GM23338 (cell line): ENCODE measurements at regions not wholly inside any gene's neighbourhood (a gene's known extent, or its start where the extent isn't known, plus 50 kb on each side); places are given as distances from the start of the nearest gene placed in this dataset.

Experiments
- ATAC-seq: fragments of 200-7000 bp; cut with Tn5 transposase; 3 replicates; pipeline ENCODE4 v1.9.1; 2020
- DNase-seq: peaks from one replicate; pipeline ENCODE4 v3.0.0-alpha.2; 2015; ENCODE audit warnings: low spot score
- H2AFZ ChIP-seq: fragments of 200-600 bp; sonication (generic); 2 replicates; pipeline ENCODE4 v1.8.0; 2016; ENCODE audit warnings: antibody characterized with exemption, mild to moderate bottlenecking, moderate library complexity
- H3F3A ChIP-seq: fragments of 200-600 bp; sonication (generic); replicated peaks from 2 replicates; pipeline ENCODE4 v1.8.0; 2017; ENCODE audit warnings: antibody characterized with exemption, mixed run types, low read depth
- H3K27ac ChIP-seq: fragments of 200-600 bp; sonication (generic); 2 replicates; pipeline ENCODE4 v1.6.1; 2016; ENCODE audit warnings: low read depth
- H3K27me3 ChIP-seq: fragments of 200-600 bp; sonication (generic); 2 replicates; pipeline ENCODE4 v1.8.0; 2016; ENCODE audit warnings: mild to moderate bottlenecking, mixed run types, moderate library complexity; ENCODE audit not compliant: insufficient read depth
- H3K36me3 ChIP-seq: fragments of 200-600 bp; sonication (generic); 2 replicates; pipeline ENCODE4 v1.8.0; 2016; ENCODE audit warnings: mild to moderate bottlenecking; ENCODE audit not compliant: insufficient read depth
- H3K4me1 ChIP-seq: fragments of 200-600 bp; sonication (generic); 2 replicates; pipeline ENCODE4 v1.8.0; 2016; ENCODE audit warnings: mild to moderate bottlenecking, moderate library complexity; ENCODE audit not compliant: insufficient read depth
- H3K4me2 ChIP-seq: fragments of 200-600 bp; sonication (generic); 2 replicates; pipeline ENCODE4 v1.7.1; 2017; ENCODE audit warnings: mixed run types
- H3K4me3 ChIP-seq: fragments of 200-600 bp; sonication (generic); 2 replicates; pipeline ENCODE4 v1.6.1; 2016; ENCODE audit warnings: mixed run types
- H3K79me2 ChIP-seq: fragments of 200-600 bp; sonication (generic); replicated peaks from 2 replicates; pipeline ENCODE4 v1.8.0; 2017; ENCODE audit warnings: mild to moderate bottlenecking; ENCODE audit not compliant: insufficient read depth
- H3K9me2 ChIP-seq: fragments of 200-600 bp; sonication (generic); 2 replicates; pipeline ENCODE4 v1.8.0; 2017; ENCODE audit not compliant: insufficient read depth
- H4K20me1 ChIP-seq: fragments of 200-600 bp; sonication (generic); replicated peaks from 2 replicates; pipeline ENCODE4 v1.8.0; 2017; ENCODE audit warnings: mild to moderate bottlenecking; ENCODE audit not compliant: insufficient read depth
- H3K27ac Mint-ChIP-seq: 2 replicates; pipeline ENCODE4 v1.8.0; 2020; ENCODE audit warnings: inconsistent platforms, mild to moderate bottlenecking, moderate library complexity, mixed read lengths
- H3K27me3 Mint-ChIP-seq: 3 replicates; pipeline ENCODE4 v1.8.0; 2022; ENCODE audit warnings: low read depth, mild to moderate bottlenecking, moderate library complexity, mixed read lengths, inconsistent platforms; ENCODE audit not compliant: insufficient read depth, poor library complexity
- H3K36me3 Mint-ChIP-seq: 3 replicates; pipeline ENCODE4 v1.8.0; 2021; ENCODE audit warnings: low read depth, mild to moderate bottlenecking, inconsistent platforms, moderate library complexity, mixed read lengths
- H3K4me1 Mint-ChIP-seq: 3 replicates; pipeline ENCODE4 v1.8.0; 2020; ENCODE audit warnings: mild to moderate bottlenecking, inconsistent platforms, mixed read lengths
- H3K4me3 Mint-ChIP-seq: 3 replicates; pipeline ENCODE4 v1.8.0; 2021; ENCODE audit warnings: moderate library complexity, mild to moderate bottlenecking, inconsistent platforms, mixed read lengths
- H3K9me3 Mint-ChIP-seq: 3 replicates; pipeline ENCODE4 v1.8.0; 2020; ENCODE audit warnings: moderate library complexity, mild to moderate bottlenecking, inconsistent platforms, mixed read lengths
- CREB1 ChIP-seq: fragments of 250-450 bp; sonication (Bioruptor Pico); IDR thresholded peaks from 2 replicates; pipeline ENCODE4 v1.5.0; 2020; ENCODE audit warnings: low read depth, mild to moderate bottlenecking, moderate library complexity
- CTCF ChIP-seq, 2 experiments: fragments of 200-600 bp in 1 of 2; sonication (generic) in 1 of 2; conservative IDR thresholded peaks; 2 replicates each; pipeline versions ENCODE4 v1.5.1 to v1.6.1; 2016 to 2017; ENCODE audit warnings: antibody characterized with exemption in 2 of 2, low read depth in 2 of 2, mild to moderate bottlenecking in 2 of 2, moderate library complexity in 1 of 2
- EZH2 ChIP-seq: fragments of 200-600 bp; sonication (generic); IDR thresholded peaks from one replicate; pipeline ENCODE4 v1.8.0; 2017; ENCODE audit warnings: antibody characterized with exemption, mild to moderate bottlenecking, low read depth; ENCODE audit not compliant: unreplicated experiment
- NANOG ChIP-seq: IDR thresholded peaks from 2 replicates; pipeline ENCODE4 v1.6.1; 2016; ENCODE audit warnings: antibody characterized with exemption, borderline replicate concordance
- POLR2AphosphoS5 ChIP-seq: IDR thresholded peaks from 2 replicates; pipeline ENCODE4 v1.6.1; 2016; ENCODE audit warnings: antibody characterized with exemption, low read depth
- ZNF331 ChIP-seq: fragments of 250-450 bp; sonication (Bioruptor Pico); IDR thresholded peaks from 2 replicates; pipeline ENCODE4 v1.5.0; 2020; ENCODE audit warnings: low read depth, mild to moderate bottlenecking, moderate library complexity
- TF ChIP-seq, protein P1 (sequence below): IDR thresholded peaks from one replicate; pipeline ENCODE4 v1.6.1; 2018; ENCODE audit warnings: antibody characterized with exemption; ENCODE audit not compliant: unreplicated experiment

DNA sequence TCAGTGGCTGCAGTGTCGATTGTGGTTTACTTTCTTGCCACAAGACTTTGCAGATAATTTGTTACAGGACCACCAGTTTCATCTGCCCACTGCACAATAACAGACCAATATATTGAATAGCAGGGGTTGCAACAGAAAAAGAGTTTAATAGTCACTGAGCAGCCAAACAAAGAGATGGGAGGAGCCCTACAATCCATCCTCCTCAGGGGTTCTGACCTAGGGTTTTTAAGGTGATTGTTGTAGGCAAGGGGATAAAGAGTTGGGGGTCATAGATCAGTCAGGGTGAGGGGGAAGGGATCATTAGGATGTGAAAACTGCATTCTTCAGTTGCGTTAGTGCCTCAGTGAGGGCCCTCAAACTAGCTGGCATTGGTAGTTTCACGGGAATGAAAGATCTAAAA is 110.7 kb upstream of the OLFM3 start:
- no peaks in the 10 kb centered on the region for H3K27me3 Mint-ChIP-seq
- H3K4me2 ChIP-seq: peak overlapping the region; percentile 50; the same call in 1 of the 2 replicates
- H3K9me3 Mint-ChIP-seq: peaks cover 28% of the 10 kb centered on the region; the same call in 2 of the 3 replicates

DNA sequence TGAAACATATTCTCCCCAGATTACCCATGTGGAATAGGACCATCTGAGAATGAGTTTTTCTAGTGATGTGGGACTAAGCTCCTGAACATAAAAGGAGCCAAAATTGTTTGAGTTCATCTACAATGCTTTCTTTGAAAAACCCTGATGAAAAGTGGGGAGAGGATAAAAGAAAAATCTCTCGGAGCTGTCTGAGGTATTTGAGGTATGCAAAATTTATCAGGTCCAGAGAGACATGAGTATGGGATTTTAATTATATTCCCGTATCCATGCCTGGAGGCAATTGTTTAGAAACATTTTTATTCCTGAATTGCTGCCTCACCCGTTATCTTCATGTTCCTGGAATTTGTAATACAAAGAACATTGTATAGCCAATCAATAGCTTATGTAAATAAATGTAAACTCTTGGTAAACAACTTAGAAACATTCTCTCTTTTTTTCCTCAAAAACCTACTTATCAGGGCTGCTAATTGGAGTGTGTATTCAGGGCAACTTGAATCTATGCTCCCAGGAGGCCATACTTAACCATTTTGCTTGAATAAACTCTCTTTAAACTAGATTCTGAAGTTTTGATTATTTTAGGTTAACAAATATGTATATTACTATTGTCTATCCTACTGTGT is 109.3 kb upstream of the OLFM3 start:
- Histone ChIP-seq H3K4me3 (no peak overlapping the region), H2AFZ (no peak overlapping the region), H4K20me1 (no peaks in the 10 kb centered on the region), H3K4me1 (peaks cover 33% of the 10 kb centered on the region), H3K4me2 (0 out of 2 replicates have a peak overlapping the region, but pooled peaks have one; percentile 15), H3K27me3 (no peaks in the 10 kb centered on the region), H3K27ac (no peak overlapping the region), H3K9me2 (no peaks in the 10 kb centered on the region), H3K36me3 (no peaks in the 10 kb centered on the region), H3K79me2 (no peaks in the 10 kb centered on the region), H3F3A (no peaks in the 10 kb centered on the region)
- Mint-ChIP-seq H3K4me1 (peaks cover 36% of the 10 kb centered on the region), H3K27me3 (no peaks in the 10 kb centered on the region), H3K9me3 (peaks cover 28% of the 10 kb centered on the region; the same call in 2 of the 3 replicates), H3K27ac (no peak overlapping the region; the same call in 1 of the 2 replicates), H3K4me3 (no peak overlapping the region), H3K36me3 (peaks cover 23% of the 10 kb centered on the region; the same call in 2 of the 3 replicates)
- DNase-seq: peak; percentile 15
- no peak; the same call in 2 of the 3 replicates for ATAC-seq
- peak; percentile 25; the same call in 1 of the 2 replicates for TF ChIP-seq NANOG
- TF ChIP-seq EZH2: no peak

More for the DNA sequence above, 110.7 kb upstream of the OLFM3 start:
- peaks cover 27% of the 10 kb centered on the region for H3K4me1 ChIP-seq
- peaks cover 28% of the 10 kb centered on the region for H3K4me1 Mint-ChIP-seq
- DNase-seq (peak; percentile 52), ATAC-seq (peak; percentile 97)
- no peak overlapping the region for H2AFZ ChIP-seq
- H3F3A ChIP-seq: no peaks in the 10 kb centered on the region
- H3K9me2 ChIP-seq: no peaks in the 10 kb centered on the region
- H3K27ac Mint-ChIP-seq: no peak overlapping the region
- H3K4me3 Mint-ChIP-seq: no peak overlapping the region
- H3K36me3 ChIP-seq: no peaks in the 10 kb centered on the region
- H3K79me2 ChIP-seq: no peaks in the 10 kb centered on the region
- TF ChIP-seq NANOG: no peak
- peak; percentile 27 for TF ChIP-seq CREB1 (CRISPR knock-in tag)
- H3K27ac ChIP-seq: no peak overlapping the region
- no peaks in the 10 kb centered on the region for H4K20me1 ChIP-seq
- no peaks in the 10 kb centered on the region for H3K27me3 ChIP-seq
- peaks cover 24% of the 10 kb centered on the region; the same call in 2 of the 3 replicates for H3K36me3 Mint-ChIP-seq
- no peak overlapping the region for H3K4me3 ChIP-seq

DNA sequence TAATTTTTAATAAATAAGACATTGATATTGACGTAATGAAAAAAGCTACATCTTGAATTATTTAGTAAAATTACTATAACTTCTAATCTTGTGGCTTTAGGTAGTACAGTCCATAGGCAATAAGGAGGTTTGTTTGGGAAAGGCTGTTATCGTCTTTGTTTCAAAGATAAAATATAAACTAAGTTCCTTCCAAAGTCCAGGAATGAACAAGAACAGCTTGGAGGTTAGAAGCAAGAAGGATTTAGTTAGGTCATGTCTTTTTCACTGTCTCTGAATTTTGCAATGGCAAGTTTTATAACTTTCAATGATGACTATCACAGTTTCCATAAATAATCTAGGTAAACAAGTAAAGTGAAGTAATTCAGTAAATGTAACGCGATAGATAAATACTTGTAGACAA is 106.9 kb upstream of the OLFM3 start:
- Histone ChIP-seq H2AFZ (no peak overlapping the region), H4K20me1 (no peaks in the 10 kb centered on the region), H3K4me2 (no peak overlapping the region), H3K79me2 (no peaks in the 10 kb centered on the region), H3K4me3 (no peak overlapping the region), H3K4me1 (peaks cover 33% of the 10 kb centered on the region), H3K27ac (no peak overlapping the region), H3K27me3 (no peaks in the 10 kb centered on the region), H3F3A (no peaks in the 10 kb centered on the region), H3K36me3 (no peaks in the 10 kb centered on the region), H3K9me2 (no peaks in the 10 kb centered on the region)
- Mint-ChIP-seq H3K27me3 (no peaks in the 10 kb centered on the region), H3K9me3 (peaks cover 6% of the 10 kb centered on the region; the same call in 1 of the 3 replicates), H3K36me3 (peaks cover 7% of the 10 kb centered on the region; the same call in 2 of the 3 replicates), H3K27ac (no peak overlapping the region), H3K4me1 (peaks cover 38% of the 10 kb centered on the region), H3K4me3 (no peak overlapping the region)
- ATAC-seq: no peak
- DNase-seq: no peak
- TF ChIP-seq ZNF331 (CRISPR knock-in tag) (no peak), NANOG (no peak), POLR2AphosphoS5 (no peak), CTCF (conservative IDR thresholded peaks at IDR 0.05; ENCODE audit: low read depth in 2 of 2) (no peak)
- TF ChIP-seq, protein P1, sequence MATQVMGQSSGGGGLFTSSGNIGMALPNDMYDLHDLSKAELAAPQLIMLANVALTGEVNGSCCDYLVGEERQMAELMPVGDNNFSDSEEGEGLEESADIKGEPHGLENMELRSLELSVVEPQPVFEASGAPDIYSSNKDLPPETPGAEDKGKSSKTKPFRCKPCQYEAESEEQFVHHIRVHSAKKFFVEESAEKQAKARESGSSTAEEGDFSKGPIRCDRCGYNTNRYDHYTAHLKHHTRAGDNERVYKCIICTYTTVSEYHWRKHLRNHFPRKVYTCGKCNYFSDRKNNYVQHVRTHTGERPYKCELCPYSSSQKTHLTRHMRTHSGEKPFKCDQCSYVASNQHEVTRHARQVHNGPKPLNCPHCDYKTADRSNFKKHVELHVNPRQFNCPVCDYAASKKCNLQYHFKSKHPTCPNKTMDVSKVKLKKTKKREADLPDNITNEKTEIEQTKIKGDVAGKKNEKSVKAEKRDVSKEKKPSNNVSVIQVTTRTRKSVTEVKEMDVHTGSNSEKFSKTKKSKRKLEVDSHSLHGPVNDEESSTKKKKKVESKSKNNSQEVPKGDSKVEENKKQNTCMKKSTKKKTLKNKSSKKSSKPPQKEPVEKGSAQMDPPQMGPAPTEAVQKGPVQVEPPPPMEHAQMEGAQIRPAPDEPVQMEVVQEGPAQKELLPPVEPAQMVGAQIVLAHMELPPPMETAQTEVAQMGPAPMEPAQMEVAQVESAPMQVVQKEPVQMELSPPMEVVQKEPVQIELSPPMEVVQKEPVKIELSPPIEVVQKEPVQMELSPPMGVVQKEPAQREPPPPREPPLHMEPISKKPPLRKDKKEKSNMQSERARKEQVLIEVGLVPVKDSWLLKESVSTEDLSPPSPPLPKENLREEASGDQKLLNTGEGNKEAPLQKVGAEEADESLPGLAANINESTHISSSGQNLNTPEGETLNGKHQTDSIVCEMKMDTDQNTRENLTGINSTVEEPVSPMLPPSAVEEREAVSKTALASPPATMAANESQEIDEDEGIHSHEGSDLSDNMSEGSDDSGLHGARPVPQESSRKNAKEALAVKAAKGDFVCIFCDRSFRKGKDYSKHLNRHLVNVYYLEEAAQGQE: no peak
